ENCODE measurements at regions not wholly inside any gene's neighbourhood (a gene's known extent, or its start where the extent isn't known, plus 50 kb on each side); places are given as distances from the start of the nearest gene placed in this dataset.

DNA sequence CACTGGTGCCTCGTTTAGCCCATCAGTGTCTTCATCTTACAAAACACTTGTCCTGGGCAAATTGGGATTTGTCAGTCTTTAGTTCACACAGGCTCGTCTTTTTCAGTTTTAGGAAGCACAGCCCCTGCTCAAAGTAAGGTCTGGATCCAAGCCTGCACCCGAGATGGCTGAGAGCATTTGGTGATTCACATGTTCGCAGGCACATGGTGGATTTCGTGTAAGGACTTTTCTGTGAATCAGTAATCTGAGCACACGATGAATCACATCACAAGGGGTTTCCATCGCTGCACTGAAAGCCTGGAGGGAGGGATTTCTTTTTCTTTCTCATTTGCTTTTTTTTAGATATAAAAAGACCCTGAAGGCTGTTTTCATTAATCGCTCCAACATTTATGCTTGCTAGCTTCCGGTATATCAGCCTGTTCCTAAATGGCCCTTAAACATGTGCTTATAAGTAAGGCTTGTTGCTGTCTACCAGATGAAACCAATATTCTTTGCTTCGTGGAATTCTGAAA is 435.6 kb upstream of the ATP10A start:
- TF ChIP-seq, protein P1, sequence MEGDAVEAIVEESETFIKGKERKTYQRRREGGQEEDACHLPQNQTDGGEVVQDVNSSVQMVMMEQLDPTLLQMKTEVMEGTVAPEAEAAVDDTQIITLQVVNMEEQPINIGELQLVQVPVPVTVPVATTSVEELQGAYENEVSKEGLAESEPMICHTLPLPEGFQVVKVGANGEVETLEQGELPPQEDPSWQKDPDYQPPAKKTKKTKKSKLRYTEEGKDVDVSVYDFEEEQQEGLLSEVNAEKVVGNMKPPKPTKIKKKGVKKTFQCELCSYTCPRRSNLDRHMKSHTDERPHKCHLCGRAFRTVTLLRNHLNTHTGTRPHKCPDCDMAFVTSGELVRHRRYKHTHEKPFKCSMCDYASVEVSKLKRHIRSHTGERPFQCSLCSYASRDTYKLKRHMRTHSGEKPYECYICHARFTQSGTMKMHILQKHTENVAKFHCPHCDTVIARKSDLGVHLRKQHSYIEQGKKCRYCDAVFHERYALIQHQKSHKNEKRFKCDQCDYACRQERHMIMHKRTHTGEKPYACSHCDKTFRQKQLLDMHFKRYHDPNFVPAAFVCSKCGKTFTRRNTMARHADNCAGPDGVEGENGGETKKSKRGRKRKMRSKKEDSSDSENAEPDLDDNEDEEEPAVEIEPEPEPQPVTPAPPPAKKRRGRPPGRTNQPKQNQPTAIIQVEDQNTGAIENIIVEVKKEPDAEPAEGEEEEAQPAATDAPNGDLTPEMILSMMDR (IDR thresholded peaks at IDR 0.05): no peak
- TF ChIP-seq POLR2A (IDR thresholded peaks at IDR 0.05): no peak
